Left ventricle myocardium inferior (tissue), 1 donor: ENCODE measurements at regions not wholly inside any gene's neighbourhood (a gene's known extent, or its start where the extent isn't known, plus 50 kb on each side); places are given as distances from the start of the nearest gene placed in this dataset.

Experiments used
- DNase-seq: peaks from one replicate; pipeline ENCODE4 v3.0.0-alpha.2; 2020
- H3K27ac ChIP-seq: fragments of 200-600 bp; replicated peaks from 2 replicates; pipeline ENCODE4 v1.8.0; 2021
- H3K27me3 ChIP-seq: fragments of 200-600 bp; 2 replicates; pipeline ENCODE4 v1.8.0; 2021; ENCODE audit warnings: low read depth
- H3K36me3 ChIP-seq: fragments of 200-600 bp; 2 replicates; pipeline ENCODE4 v1.8.0; 2021
- H3K4me1 ChIP-seq: fragments of 200-600 bp; 2 replicates; pipeline ENCODE4 v1.8.0; 2021
- H3K4me3 ChIP-seq: fragments of 200-600 bp; 2 replicates; pipeline ENCODE4 v1.8.0; 2021; ENCODE audit warnings: mild to moderate bottlenecking, moderate library complexity
- H3K9me3 ChIP-seq: fragments of 200-600 bp; replicated peaks from 2 replicates; pipeline ENCODE4 v1.8.0; 2021
- intact Hi-C: fragments of 100-400 bp; cut with micrococcal nuclease; formaldehyde crosslinking; loops from one replicate; pipeline ENCODE4 v1.11.0; 2022
- TF ChIP-seq, protein P1 (sequence below): fragments of 200-600 bp; IDR thresholded peaks from 2 replicates; pipeline ENCODE4 v1.8.0; 2021; ENCODE audit warnings: antibody characterized with exemption, mild to moderate bottlenecking, borderline replicate concordance
- donor health status: DM: no; HTN: yes; CAD: no; lungs with severe emphysema.

DNA sequence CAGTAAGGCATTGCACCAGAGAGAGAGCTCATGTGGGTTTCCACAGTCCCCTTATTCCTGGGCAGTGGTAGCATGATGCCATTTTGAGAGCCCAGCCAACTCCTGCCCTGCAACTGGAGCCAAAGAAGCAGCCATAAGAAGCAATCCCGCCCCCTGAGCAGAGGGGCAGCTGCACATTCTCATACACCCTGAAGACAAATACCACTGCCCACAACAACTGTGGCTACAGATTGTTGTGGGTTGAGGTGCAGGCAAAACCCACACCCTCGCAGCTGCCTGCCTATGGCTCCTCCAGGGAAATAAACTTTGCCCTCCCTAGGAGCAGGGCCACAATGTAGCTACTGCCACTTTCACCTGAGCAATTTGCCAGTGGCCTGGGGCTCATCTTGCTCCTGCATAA is 219.4 kb upstream of the NRXN1 start:
- Histone ChIP-seq H3K4me3 (no peak overlapping the region), H3K27ac (no peak overlapping the region), H3K27me3 (no peaks in the 10 kb centered on the region), H3K9me3 (peaks cover 15% of the 10 kb centered on the region), H3K36me3 (no peaks in the 10 kb centered on the region), H3K4me1 (no peaks in the 10 kb centered on the region)
- intact Hi-C loops: no loop called here
- TF ChIP-seq, protein P1, sequence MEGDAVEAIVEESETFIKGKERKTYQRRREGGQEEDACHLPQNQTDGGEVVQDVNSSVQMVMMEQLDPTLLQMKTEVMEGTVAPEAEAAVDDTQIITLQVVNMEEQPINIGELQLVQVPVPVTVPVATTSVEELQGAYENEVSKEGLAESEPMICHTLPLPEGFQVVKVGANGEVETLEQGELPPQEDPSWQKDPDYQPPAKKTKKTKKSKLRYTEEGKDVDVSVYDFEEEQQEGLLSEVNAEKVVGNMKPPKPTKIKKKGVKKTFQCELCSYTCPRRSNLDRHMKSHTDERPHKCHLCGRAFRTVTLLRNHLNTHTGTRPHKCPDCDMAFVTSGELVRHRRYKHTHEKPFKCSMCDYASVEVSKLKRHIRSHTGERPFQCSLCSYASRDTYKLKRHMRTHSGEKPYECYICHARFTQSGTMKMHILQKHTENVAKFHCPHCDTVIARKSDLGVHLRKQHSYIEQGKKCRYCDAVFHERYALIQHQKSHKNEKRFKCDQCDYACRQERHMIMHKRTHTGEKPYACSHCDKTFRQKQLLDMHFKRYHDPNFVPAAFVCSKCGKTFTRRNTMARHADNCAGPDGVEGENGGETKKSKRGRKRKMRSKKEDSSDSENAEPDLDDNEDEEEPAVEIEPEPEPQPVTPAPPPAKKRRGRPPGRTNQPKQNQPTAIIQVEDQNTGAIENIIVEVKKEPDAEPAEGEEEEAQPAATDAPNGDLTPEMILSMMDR: no peak
- no peak for DNase-seq

DNA sequence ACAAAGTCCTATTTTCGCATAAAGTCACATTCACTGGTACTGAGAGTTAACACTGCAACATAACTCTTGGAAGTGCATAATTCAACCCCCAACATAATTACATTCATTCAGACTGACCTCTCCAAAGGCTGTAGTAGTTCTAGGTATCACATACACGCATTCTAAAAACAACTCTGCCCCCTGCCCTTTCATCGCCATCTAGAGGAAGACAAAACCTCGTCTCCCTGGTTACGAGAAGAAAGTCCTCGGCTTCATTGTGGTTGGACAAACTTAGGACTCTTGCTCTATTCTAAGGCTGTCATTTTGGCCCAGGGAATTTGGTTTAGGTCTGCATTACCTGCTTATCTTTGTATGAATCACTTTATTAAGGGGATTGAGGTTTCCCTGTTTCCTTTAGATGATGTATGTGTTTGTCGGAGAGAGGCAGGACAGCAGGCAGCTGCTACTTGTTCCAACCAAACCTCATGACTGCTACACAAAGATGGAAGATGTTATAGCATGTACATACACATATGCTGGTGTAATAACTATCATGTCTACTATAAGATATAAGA is 215.4 kb upstream of the NRXN1 start:
- TF ChIP-seq, protein P1: no peak
- H3K4me3 ChIP-seq: no peak overlapping the region
- no peaks in the 10 kb centered on the region for H3K27me3 ChIP-seq
- no peaks in the 10 kb centered on the region for H3K36me3 ChIP-seq
- no peaks in the 10 kb centered on the region for H3K4me1 ChIP-seq
- H3K27ac ChIP-seq: no peak overlapping the region
- no peak for DNase-seq
- no peaks in the 10 kb centered on the region for H3K9me3 ChIP-seq
- intact Hi-C loops: no loop called here

DNA sequence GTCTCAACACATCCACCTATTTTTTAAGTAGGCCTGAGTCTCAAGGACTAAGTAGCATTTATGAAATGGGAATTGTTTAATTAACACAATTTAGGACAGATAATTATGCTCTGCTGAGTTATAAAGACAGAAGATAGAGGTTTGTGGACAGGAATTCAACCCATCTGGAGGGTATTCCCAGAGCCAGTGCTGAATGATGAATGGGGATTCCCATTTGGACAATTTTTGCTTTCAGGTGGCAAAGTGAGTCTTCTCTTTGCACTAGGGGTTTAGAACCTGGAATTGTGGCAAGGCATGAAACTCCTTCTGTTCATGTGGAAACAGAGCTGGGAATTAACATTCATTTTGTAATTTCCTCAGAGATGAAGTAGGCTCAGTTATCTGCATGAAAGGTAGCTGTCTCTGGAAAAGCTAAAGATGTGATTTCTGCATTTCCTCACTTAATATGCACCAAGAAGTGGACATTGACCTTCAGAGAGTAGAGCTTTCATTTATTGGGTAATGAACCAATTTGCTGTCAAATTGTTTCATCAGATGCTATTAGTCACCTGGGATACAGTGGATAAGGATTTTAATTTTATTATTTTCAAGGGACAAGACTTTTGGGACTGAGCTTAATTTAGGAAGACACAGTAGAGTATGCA is 212.1 kb upstream of the NRXN1 start:
- Histone ChIP-seq H3K27me3 (no peaks in the 10 kb centered on the region), H3K4me1 (no peaks in the 10 kb centered on the region), H3K27ac (no peak overlapping the region), H3K4me3 (no peak overlapping the region), H3K36me3 (no peaks in the 10 kb centered on the region), H3K9me3 (no peaks in the 10 kb centered on the region)
- TF ChIP-seq, protein P1: no peak
- intact Hi-C loops: no loop called here
- DNase-seq: no peak

- Histone ChIP-seq H3K36me3 (no peaks in the 10 kb centered on the region), H3K9me3 (no peaks in the 10 kb centered on the region), H3K4me1 (no peaks in the 10 kb centered on the region), H3K27ac (no peak overlapping the region), H3K4me3 (no peak overlapping the region), H3K27me3 (no peaks in the 10 kb centered on the region)
- TF ChIP-seq, protein P1: no peak
- DNase-seq: no peak
- intact Hi-C loops: no loop called here
These were observed 205.8 kb upstream of the NRXN1 start for GRCh38 chr2:51237626-51238271.

DNA sequence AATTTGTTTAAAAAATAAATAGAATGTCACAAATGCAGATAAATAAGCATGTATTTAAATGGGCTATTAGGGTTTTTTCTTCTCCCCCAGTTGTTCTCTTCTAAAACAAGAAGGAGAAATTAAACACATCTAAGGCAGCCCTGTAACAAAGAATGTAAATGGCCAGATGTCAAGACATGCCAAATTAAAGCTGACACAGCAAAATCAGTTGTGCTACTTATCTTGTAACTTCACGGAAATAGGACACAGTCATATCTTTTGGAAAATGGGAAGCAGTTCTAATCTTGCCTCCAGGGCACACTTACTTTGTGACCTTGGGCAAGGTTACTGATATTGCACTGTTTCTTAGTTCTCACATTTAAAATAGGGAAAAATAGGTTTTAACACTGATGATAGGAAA is 200.1 kb upstream of the NRXN1 start:
- no peak for DNase-seq

More for the DNA sequence above, 200.1 kb upstream of the NRXN1 start:
- intact Hi-C loops: no loop called here
- TF ChIP-seq, protein P1: no peak
- peaks cover 5% of the 10 kb centered on the region for H3K9me3 ChIP-seq
- H3K4me3 ChIP-seq: no peak overlapping the region
- H3K4me1 ChIP-seq: no peaks in the 10 kb centered on the region
- no peaks in the 10 kb centered on the region for H3K27me3 ChIP-seq
- no peaks in the 10 kb centered on the region for H3K36me3 ChIP-seq
- H3K27ac ChIP-seq: no peak overlapping the region
